ENCODE measurements at regions not wholly inside any gene's neighbourhood (a gene's known extent, or its start where the extent isn't known, plus 50 kb on each side); places are given as distances from the start of the nearest gene placed in this dataset.

DNA sequence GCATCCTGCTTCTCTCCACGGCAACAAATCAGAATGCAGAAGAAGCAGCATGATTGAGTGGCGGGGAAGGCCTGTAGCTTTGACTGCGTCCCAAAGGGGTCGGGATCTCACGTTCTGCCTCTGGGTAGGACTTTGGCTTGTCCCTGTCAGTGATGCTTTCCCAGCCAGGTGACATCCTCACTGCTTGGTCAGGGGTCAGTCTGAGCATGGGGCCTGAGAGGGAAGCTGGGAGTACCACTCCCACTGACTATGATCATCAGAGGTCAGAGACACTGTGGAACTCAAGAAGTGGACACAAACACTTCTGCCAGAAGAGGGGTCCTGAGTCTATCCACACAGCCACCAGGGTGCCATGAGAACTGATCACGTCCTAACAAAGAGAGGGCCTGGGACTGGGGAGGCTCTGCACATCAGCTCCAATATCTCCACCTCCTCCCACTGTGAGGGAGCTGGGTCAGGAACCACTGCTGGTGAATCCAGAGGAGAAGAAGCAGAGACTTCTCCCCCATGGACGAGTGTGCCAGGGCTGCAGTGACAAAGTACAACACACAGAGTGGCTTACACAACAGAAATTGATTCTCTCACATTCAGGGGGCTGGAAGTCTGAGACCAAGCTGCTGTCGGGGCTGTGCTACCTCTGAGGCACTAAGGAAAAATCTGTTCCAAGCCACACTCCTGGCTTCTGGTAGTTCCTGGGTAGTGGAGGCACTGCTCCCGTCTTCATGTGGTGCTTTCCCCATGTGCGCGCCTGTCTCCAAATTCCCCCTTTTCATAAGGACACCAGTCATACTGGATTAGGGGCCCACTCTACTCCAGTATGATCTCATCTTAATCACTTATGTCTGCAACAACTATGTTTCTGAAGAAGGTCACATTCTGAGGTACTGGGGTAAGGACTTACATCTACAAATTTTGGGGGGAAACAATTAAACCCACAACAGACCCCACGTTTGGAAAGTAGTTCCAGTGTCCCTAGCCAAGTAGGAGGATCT lies 131.1 kb downstream of the CYP26A1 start:
- DNase-seq (ENCODE audit: low read depth): no peak
- no peak overlapping the region for H3K4me3 ChIP-seq (ENCODE audit: low read depth, low read length)
- TF ChIP-seq, protein P1, sequence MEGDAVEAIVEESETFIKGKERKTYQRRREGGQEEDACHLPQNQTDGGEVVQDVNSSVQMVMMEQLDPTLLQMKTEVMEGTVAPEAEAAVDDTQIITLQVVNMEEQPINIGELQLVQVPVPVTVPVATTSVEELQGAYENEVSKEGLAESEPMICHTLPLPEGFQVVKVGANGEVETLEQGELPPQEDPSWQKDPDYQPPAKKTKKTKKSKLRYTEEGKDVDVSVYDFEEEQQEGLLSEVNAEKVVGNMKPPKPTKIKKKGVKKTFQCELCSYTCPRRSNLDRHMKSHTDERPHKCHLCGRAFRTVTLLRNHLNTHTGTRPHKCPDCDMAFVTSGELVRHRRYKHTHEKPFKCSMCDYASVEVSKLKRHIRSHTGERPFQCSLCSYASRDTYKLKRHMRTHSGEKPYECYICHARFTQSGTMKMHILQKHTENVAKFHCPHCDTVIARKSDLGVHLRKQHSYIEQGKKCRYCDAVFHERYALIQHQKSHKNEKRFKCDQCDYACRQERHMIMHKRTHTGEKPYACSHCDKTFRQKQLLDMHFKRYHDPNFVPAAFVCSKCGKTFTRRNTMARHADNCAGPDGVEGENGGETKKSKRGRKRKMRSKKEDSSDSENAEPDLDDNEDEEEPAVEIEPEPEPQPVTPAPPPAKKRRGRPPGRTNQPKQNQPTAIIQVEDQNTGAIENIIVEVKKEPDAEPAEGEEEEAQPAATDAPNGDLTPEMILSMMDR (IDR thresholded peaks at IDR 0.05; ENCODE audit: insufficient read depth, low read length): no peak

DNA sequence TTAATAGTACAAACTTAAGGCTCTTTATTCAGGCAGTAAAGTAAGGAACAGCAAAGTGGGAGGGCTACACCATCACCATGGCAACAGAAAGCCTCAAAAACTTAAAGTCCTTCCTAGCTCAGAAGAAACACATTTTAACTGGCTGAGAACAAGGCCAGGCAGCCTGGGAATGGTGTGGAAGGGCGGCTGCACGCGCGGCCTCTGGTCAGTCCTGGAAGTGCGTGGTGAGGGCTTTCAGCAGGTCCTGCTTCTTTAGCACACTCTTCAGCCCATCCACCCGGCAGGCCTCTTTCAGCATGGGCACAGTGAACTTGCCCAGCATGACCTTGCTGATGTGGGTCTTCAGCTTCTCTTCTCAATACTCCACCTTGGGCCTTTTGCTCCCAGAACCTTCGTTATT lies 133.0 kb downstream of the CYP26A1 start:
- no peak overlapping the region for H3K4me3 ChIP-seq (ENCODE audit: low read depth, low read length)
- TF ChIP-seq, protein P1 (IDR thresholded peaks at IDR 0.05; ENCODE audit: insufficient read depth, low read length): no peak
- no peak for DNase-seq (ENCODE audit: low read depth)

DNA sequence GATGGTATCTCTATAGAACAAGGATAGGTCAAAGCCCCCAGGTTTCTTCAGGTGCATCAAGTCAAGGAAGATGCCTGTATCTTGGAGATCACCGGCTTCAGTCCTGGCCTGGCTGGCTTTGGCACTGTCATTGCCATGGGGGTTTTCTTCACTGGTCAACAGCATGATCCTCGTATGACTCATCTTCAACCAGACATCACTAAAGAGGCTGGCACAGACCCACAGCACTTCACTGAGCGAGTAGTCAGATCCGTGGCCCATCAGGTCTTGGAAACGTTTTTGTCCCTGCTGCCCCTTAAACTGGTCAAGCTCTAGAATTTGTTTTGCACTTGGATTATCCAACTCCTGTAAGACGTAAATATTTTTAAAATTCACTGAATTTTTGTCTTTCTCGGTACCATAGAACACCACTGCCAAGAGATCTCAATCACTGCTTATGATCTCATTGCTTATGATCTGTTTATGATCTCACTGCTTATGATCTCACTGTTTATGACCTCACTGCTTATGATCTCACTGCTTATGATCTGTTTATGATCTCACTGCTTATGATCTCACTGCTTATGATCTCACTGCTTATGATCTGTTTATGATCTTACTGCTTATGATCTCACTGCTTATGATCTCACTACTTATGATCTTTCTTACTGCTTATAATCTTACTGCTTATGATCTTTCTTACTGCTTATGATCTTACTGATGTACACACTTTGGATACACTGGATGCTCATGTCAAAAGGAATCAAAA lies 135.2 kb downstream of the CYP26A1 start:
- no peak for DNase-seq (ENCODE audit: low read depth)
- H3K4me3 ChIP-seq (ENCODE audit: low read depth, low read length): no peak overlapping the region
- TF ChIP-seq, protein P1 (IDR thresholded peaks at IDR 0.05; ENCODE audit: insufficient read depth, low read length): no peak

DNA sequence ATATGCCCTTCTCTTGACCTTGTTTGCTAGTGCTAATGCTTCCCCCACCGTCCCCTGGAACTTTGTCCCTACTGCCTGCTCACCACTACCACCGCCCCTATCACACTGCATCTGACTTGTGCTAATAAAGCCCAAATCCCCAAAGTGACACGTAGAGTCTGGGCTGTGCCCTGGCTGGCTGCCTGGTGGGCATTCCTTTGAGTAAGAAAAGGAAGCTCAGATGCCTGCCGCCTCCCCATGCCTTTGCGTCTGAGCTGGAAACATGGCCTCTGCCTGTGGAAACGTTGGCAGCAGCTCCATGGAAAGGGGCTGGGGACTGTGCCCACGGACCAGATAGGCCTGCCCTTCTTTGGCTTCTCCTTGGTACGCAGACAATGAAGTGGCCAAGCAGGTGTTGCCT lies 138.3 kb downstream of the CYP26A1 start:
- H3K4me3 ChIP-seq (ENCODE audit: low read depth, low read length): no peak overlapping the region
- DNase-seq (ENCODE audit: low read depth): no peak
- TF ChIP-seq, protein P1 (IDR thresholded peaks at IDR 0.05; ENCODE audit: insufficient read depth, low read length): no peak

GRCh38 chr10:93215312-93215711 lies 141.6 kb downstream of the CYP26A1 start:
- no peak overlapping the region for H3K4me3 ChIP-seq (ENCODE audit: low read depth, low read length)
- TF ChIP-seq, protein P1 (IDR thresholded peaks at IDR 0.05; ENCODE audit: insufficient read depth, low read length): no peak
- no peak for DNase-seq (ENCODE audit: low read depth)

DNA sequence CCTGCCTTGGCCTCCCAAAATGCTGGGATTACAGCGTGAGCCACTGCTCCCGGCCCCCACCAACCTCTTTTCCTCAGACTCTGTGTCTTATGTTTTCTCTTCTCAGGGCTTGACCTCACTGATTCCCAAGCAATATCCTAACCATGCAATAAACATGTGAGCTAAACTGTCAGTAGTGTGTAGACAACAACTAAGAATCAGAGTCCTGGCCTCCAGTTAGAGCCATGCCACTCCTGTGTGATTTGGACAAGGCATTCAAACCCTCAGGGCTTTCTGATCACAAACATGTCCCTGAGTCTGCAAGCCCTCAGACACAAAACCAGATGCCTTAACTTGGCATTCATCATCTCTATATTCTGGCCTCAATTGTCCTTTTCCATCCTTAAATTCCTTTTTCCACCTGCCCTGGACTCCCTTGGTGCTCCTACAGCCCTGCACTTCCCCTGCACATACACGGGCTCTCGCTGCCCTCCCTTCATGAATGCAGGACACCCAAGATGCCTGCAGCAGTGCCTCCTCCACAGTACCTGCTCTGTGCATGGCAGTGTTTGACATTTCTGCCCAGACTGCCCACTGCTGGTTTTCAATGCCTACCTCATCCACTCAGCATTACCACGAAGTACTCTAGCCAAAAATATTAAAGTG lies 142.8 kb downstream of the CYP26A1 start:
- TF ChIP-seq, protein P1 (IDR thresholded peaks at IDR 0.05; ENCODE audit: insufficient read depth, low read length): no peak

More for the DNA sequence above, 142.8 kb downstream of the CYP26A1 start:
- DNase-seq (ENCODE audit: low read depth): no peak
- no peak overlapping the region for H3K4me3 ChIP-seq (ENCODE audit: low read depth, low read length)
